K562 (cell line): ENCODE measurements at regions not wholly inside any gene's neighbourhood (a gene's known extent, or its start where the extent isn't known, plus 50 kb on each side); places are given as distances from the start of the nearest gene placed in this dataset.

Experiments used
- BRD9 ChIP-seq: fragments of 450-650 bp; IDR thresholded peaks from 2 replicates; pipeline ENCODE4 v1.6.1; 2018; ENCODE audit warnings: low read depth; ENCODE audit not compliant: partially characterized antibody
- CCNT2 ChIP-seq: IDR thresholded peaks from 2 replicates; pipeline ENCODE4 v1.6.1; 2011; ENCODE audit warnings: borderline replicate concordance, low read depth, mild to moderate bottlenecking, moderate library complexity, mixed read lengths, low read length; ENCODE audit not compliant: insufficient read length; ENCODE audit errors: extremely low read depth
- CTCFL ChIP-seq: IDR thresholded peaks from 2 replicates; pipeline ENCODE4 v1.6.1; 2011; ENCODE audit warnings: borderline replicate concordance, low read depth, mild to moderate bottlenecking, moderate library complexity, low read length; ENCODE audit not compliant: insufficient read depth, poor library complexity, severe bottlenecking
- E2F6 ChIP-seq, 2 experiments: IDR thresholded peaks; 2 replicates each; pipeline ENCODE4 v1.6.1; 2011; ENCODE audit warnings: borderline replicate concordance in 1 of 2, control low read depth in 1 of 2, low read depth in 1 of 2, low read length in 1 of 2, mild to moderate bottlenecking in 1 of 2, mixed read lengths in 1 of 2, moderate library complexity in 1 of 2; ENCODE audit not compliant: insufficient read depth in 1 of 2, insufficient read length in 1 of 2, poor library complexity in 1 of 2, severe bottlenecking in 1 of 2; ENCODE audit errors: extremely low read depth in 1 of 2
- FIP1L1 ChIP-seq: fragments of 200-400 bp; formaldehyde crosslinking; IDR thresholded peaks from 2 replicates; pipeline ENCODE4 v1.6.1; 2018; ENCODE audit warnings: mild to moderate bottlenecking, low read depth, low read length; ENCODE audit not compliant: poor library complexity, severe bottlenecking
- KAT7 ChIP-seq: sonication (generic); formaldehyde crosslinking; IDR thresholded peaks from 2 replicates; pipeline ENCODE4 v1.8.0; 2022; ENCODE audit warnings: missing genetic modification reagents, mild to moderate bottlenecking, borderline replicate concordance
- NONO ChIP-seq, 2 experiments: fragments of 200-400 bp in 1 of 2; fragments of 450-650 bp in 1 of 2; formaldehyde crosslinking in 1 of 2; IDR thresholded peaks; 2 replicates each; pipeline ENCODE4 v1.6.1; 2017; ENCODE audit warnings: low read depth in 2 of 2, mild to moderate bottlenecking in 2 of 2, moderate library complexity in 2 of 2, low read length in 1 of 2
- NRF1 ChIP-seq, 2 experiments: fragments of 450-650 bp; IDR thresholded peaks in 1 of 2; conservative IDR thresholded peaks in 1 of 2; 2 replicates each; pipeline ENCODE4 v1.6.1; 2014; ENCODE audit warnings: mild to moderate bottlenecking in 2 of 2
- POLR2H ChIP-seq: IDR thresholded peaks from 2 replicates; pipeline ENCODE4 v1.6.1; 2016; ENCODE audit warnings: missing genetic modification characterization, low read depth, mild to moderate bottlenecking, control low read depth, missing compliant biosample characterization, moderate library complexity
- RBBP5 ChIP-seq: fragments of 200-600 bp; sonication (generic); IDR thresholded peaks from 2 replicates; pipeline ENCODE4 v1.6.1; 2012; ENCODE audit warnings: borderline replicate concordance, mild to moderate bottlenecking, low read length, control low read depth, inconsistent platforms; ENCODE audit not compliant: insufficient read depth, poor library complexity, severe bottlenecking
- RFX1 ChIP-seq: fragments of 450-650 bp; IDR thresholded peaks from 2 replicates; pipeline ENCODE4 v1.6.1; 2016; ENCODE audit warnings: mild to moderate bottlenecking, moderate library complexity
- SRSF9 ChIP-seq: fragments of 200-400 bp; formaldehyde crosslinking; IDR thresholded peaks from 2 replicates; pipeline ENCODE4 v1.6.1; 2017; ENCODE audit warnings: low read depth, low read length, borderline replicate concordance
- USF1 ChIP-seq: sonication (generic); formaldehyde crosslinking; IDR thresholded peaks from 2 replicates; pipeline ENCODE4 v1.9.0; 2022; ENCODE audit warnings: mild to moderate bottlenecking, missing genetic modification reagents
- TF ChIP-seq, protein P1 (sequence below), 3 experiments: fragments of 200-800 bp in 1 of 3; sonication (Bioruptor generic) in 1 of 3; sonication (generic) in 1 of 3; formaldehyde crosslinking in 1 of 3; IDR thresholded peaks; 2 replicates each; pipeline versions ENCODE4 v1.6.1 to v1.8.0; 2016 to 2022; ENCODE audit warnings: mild to moderate bottlenecking in 2 of 3, missing compliant biosample characterization in 2 of 3, missing genetic modification characterization in 2 of 3, missing genetic modification reagents in 1 of 3
- TF ChIP-seq, protein P2 (sequence below): sonication (generic); formaldehyde crosslinking; IDR thresholded peaks from 2 replicates; pipeline ENCODE4 v1.8.0; 2023; ENCODE audit warnings: mild to moderate bottlenecking, missing genetic modification reagents

- peak; percentile 56 for TF ChIP-seq CCNT2
- peak; percentile 57 to 64 for TF ChIP-seq NRF1 (conservative IDR thresholded peaks at IDR 0.05 in 1 of 2, IDR thresholded peaks at IDR 0.05 in 1 of 2)
- TF ChIP-seq, protein P1, sequence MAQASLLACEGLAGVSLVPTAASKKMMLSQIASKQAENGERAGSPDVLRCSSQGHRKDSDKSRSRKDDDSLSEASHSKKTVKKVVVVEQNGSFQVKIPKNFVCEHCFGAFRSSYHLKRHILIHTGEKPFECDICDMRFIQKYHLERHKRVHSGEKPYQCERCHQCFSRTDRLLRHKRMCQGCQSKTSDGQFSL (CRISPR knock-in tag; IDR thresholded peaks at IDR 0.05) = peak; percentile 64; the same call in 1 of the 2 replicates
- TF ChIP-seq, protein P1 (tag; IDR thresholded peaks at IDR 0.05) = no peak
- peak; percentile 42; the same call in 1 of the 2 replicates for TF ChIP-seq KAT7 (CRISPR knock-in tag)
- TF ChIP-seq RBBP5 = peak; percentile 33
- TF ChIP-seq, protein P2, sequence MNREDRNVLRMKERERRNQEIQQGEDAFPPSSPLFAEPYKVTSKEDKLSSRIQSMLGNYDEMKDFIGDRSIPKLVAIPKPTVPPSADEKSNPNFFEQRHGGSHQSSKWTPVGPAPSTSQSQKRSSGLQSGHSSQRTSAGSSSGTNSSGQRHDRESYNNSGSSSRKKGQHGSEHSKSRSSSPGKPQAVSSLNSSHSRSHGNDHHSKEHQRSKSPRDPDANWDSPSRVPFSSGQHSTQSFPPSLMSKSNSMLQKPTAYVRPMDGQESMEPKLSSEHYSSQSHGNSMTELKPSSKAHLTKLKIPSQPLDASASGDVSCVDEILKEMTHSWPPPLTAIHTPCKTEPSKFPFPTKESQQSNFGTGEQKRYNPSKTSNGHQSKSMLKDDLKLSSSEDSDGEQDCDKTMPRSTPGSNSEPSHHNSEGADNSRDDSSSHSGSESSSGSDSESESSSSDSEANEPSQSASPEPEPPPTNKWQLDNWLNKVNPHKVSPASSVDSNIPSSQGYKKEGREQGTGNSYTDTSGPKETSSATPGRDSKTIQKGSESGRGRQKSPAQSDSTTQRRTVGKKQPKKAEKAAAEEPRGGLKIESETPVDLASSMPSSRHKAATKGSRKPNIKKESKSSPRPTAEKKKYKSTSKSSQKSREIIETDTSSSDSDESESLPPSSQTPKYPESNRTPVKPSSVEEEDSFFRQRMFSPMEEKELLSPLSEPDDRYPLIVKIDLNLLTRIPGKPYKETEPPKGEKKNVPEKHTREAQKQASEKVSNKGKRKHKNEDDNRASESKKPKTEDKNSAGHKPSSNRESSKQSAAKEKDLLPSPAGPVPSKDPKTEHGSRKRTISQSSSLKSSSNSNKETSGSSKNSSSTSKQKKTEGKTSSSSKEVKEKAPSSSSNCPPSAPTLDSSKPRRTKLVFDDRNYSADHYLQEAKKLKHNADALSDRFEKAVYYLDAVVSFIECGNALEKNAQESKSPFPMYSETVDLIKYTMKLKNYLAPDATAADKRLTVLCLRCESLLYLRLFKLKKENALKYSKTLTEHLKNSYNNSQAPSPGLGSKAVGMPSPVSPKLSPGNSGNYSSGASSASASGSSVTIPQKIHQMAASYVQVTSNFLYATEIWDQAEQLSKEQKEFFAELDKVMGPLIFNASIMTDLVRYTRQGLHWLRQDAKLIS = peak; percentile 43; the same call in 1 of the 2 replicates
- TF ChIP-seq E2F6 (IDR thresholded peaks at IDR 0.05; ENCODE audit: borderline replicate concordance in 1 of 2, extremely low read depth in 1 of 2, insufficient read depth in 1 of 2, insufficient read length in 1 of 2, low read depth in 1 of 2, low read length in 1 of 2, poor library complexity in 1 of 2, severe bottlenecking in 1 of 2) = peak; percentile 90 to 97
- peak; percentile 56; the same call in 1 of the 2 replicates for TF ChIP-seq POLR2H (tag)
- TF ChIP-seq USF1 = peak; percentile 56
- TF ChIP-seq RFX1 = no peak
- TF ChIP-seq BRD9 = no peak
- TF ChIP-seq SRSF9 = no peak
- no peak for TF ChIP-seq CTCFL
- peak; percentile 81 for TF ChIP-seq FIP1L1
- TF ChIP-seq NONO (IDR thresholded peaks at IDR 0.05; ENCODE audit: low read depth in 2 of 2, low read length in 1 of 2) = peak in 1 of 2 experiments; percentile 64; a peak in 1 of 4 replicates
Observed at GRCh38 chr13:50125554-50126262, 110.5 kb downstream of the KCNRG start (continued).
